PC-9 (cell line): ENCODE measurements at regions not wholly inside any gene's neighbourhood (a gene's known extent, or its start where the extent isn't known, plus 50 kb on each side); places are given as distances from the start of the nearest gene placed in this dataset.

ENCODE experiments used
- BruUV-seq: library from RNA; stranded (reverse); fragments of 400-500 nt; replicated peaks from 2 replicates; lab custom pipeline; 2021; lab: Mats Ljungman, UMichigan
- CTCF ChIA-PET: fragments of 300-600 bp; sonication (Branson Sonifier 250); formaldehyde crosslinking; loops from one replicate; lab custom pipeline; 2022; ENCODE audit warnings: antibody characterized with exemption; lab: Charles Lee
- POLR2A ChIA-PET: fragments of 300-600 bp; sonication (Branson Sonifier 250); formaldehyde crosslinking; loops from one replicate; lab custom pipeline; 2022; ENCODE audit warnings: antibody characterized with exemption; ENCODE audit not compliant: unreplicated experiment; lab: Charles Lee
- DNase-seq, 2 experiments: peaks; one replicate each; pipeline versions ENCODE4 v3.0.0 to v3.0.0-alpha.2; 2015 to 2022; ENCODE audit warnings: mixed read lengths in 1 of 2
- H2AFZ ChIP-seq: fragments of 200-600 bp; sonication (generic); 2 replicates; pipeline ENCODE4 v1.8.1; 2017; ENCODE audit warnings: antibody characterized with exemption
- H3F3A ChIP-seq: fragments of 200-600 bp; sonication (generic); 2 replicates; pipeline ENCODE4 v1.8.1; 2017; ENCODE audit warnings: antibody characterized with exemption, mild to moderate bottlenecking, low read depth; ENCODE audit not compliant: insufficient read depth
- H3K27ac ChIP-seq: fragments of 200-600 bp; sonication (generic); 2 replicates; pipeline ENCODE4 v1.6.1; 2016; ENCODE audit warnings: mixed run types
- H3K27me3 ChIP-seq: fragments of 200-600 bp; sonication (generic); 2 replicates; pipeline ENCODE4 v1.6.1; 2016; ENCODE audit warnings: low read depth, mixed run types; ENCODE audit not compliant: insufficient read depth
- H3K36me3 ChIP-seq: fragments of 200-600 bp; sonication (generic); 2 replicates; pipeline ENCODE4 v1.6.1; 2016; ENCODE audit warnings: low read depth, mixed run types
- H3K4me1 ChIP-seq: fragments of 200-600 bp; sonication (generic); replicated peaks from 2 replicates; pipeline ENCODE4 v1.6.1; 2016; ENCODE audit warnings: mixed run types; ENCODE audit not compliant: insufficient read depth
- H3K4me2 ChIP-seq: fragments of 200-600 bp; sonication (generic); 2 replicates; pipeline ENCODE4 v1.6.1; 2017; ENCODE audit warnings: mixed run types
- H3K4me3 ChIP-seq: fragments of 200-600 bp; sonication (generic); 2 replicates; pipeline ENCODE4 v1.6.1; 2016; ENCODE audit warnings: mixed run types
- H3K79me2 ChIP-seq: fragments of 200-600 bp; sonication (generic); 2 replicates; pipeline ENCODE4 v1.6.1; 2017; ENCODE audit warnings: low read depth, mixed run types
- H3K9me2 ChIP-seq: fragments of 200-600 bp; sonication (generic); 2 replicates; pipeline ENCODE4 v1.8.1; 2017; ENCODE audit warnings: mild to moderate bottlenecking; ENCODE audit not compliant: insufficient read depth
- H3K9me3 ChIP-seq: fragments of 200-600 bp; sonication (generic); 2 replicates; pipeline ENCODE4 v1.8.1; 2016; ENCODE audit warnings: low read depth; ENCODE audit not compliant: insufficient read depth
- H4K20me1 ChIP-seq: fragments of 200-600 bp; sonication (generic); 2 replicates; pipeline ENCODE4 v1.8.1; 2017; ENCODE audit not compliant: insufficient read depth
- EZH2 ChIP-seq: fragments of 200-600 bp; sonication (generic); IDR thresholded peaks from 2 replicates; pipeline ENCODE4 v1.8.0; 2017; ENCODE audit warnings: antibody characterized with exemption, low read depth
- intact Hi-C: fragments of 100-400 bp; cut with micrococcal nuclease; formaldehyde crosslinking; loops from one replicate; pipeline ENCODE4 v1.10.0; 2022; ENCODE audit not compliant: unreplicated experiment
- TF ChIP-seq, protein P1 (sequence below): fragments of 200-600 bp; sonication (generic); conservative IDR thresholded peaks from 2 replicates; pipeline ENCODE4 v1.6.1; 2017; ENCODE audit warnings: mixed run types, antibody characterized with exemption, mild to moderate bottlenecking, moderate library complexity

GRCh38 chr11:81819462-81819861, 914.2 kb downstream of the FAM181B start:
- intact Hi-C loops: no loop called here
- Histone ChIP-seq H3K4me2 (no peak overlapping the region), H3K4me3 (no peak overlapping the region), H3F3A (no peaks in the 10 kb centered on the region), H3K27me3 (no peaks in the 10 kb centered on the region), H2AFZ (no peak overlapping the region), H3K79me2 (no peaks in the 10 kb centered on the region), H3K27ac (no peak overlapping the region), H3K9me2 (no peaks in the 10 kb centered on the region), H3K4me1 (no peaks in the 10 kb centered on the region), H3K36me3 (no peaks in the 10 kb centered on the region), H4K20me1 (no peaks in the 10 kb centered on the region), H3K9me3 (no peaks in the 10 kb centered on the region)
- no peak for TF ChIP-seq EZH2
- TF ChIP-seq, protein P1, sequence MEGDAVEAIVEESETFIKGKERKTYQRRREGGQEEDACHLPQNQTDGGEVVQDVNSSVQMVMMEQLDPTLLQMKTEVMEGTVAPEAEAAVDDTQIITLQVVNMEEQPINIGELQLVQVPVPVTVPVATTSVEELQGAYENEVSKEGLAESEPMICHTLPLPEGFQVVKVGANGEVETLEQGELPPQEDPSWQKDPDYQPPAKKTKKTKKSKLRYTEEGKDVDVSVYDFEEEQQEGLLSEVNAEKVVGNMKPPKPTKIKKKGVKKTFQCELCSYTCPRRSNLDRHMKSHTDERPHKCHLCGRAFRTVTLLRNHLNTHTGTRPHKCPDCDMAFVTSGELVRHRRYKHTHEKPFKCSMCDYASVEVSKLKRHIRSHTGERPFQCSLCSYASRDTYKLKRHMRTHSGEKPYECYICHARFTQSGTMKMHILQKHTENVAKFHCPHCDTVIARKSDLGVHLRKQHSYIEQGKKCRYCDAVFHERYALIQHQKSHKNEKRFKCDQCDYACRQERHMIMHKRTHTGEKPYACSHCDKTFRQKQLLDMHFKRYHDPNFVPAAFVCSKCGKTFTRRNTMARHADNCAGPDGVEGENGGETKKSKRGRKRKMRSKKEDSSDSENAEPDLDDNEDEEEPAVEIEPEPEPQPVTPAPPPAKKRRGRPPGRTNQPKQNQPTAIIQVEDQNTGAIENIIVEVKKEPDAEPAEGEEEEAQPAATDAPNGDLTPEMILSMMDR: no peak
- no peak for DNase-seq
- ChIA-PET CTCF (no interaction called here), POLR2A (no interaction called here)
- no TSS peak for BruUV-seq

- H3K36me3 ChIP-seq: no peaks in the 10 kb centered on the region
- H3F3A ChIP-seq: no peaks in the 10 kb centered on the region
- peaks cover 22% of the 10 kb centered on the region; the same call in 1 of the 2 replicates for H3K27me3 ChIP-seq
- no peak overlapping the region for H3K4me3 ChIP-seq
- H3K9me2 ChIP-seq: no peaks in the 10 kb centered on the region
- intact Hi-C loops: no loop called here
- TF ChIP-seq EZH2: no peak
- TF ChIP-seq, protein P1: no peak
- no peak overlapping the region for H3K4me2 ChIP-seq
- H3K79me2 ChIP-seq: no peaks in the 10 kb centered on the region
- no peak overlapping the region for H2AFZ ChIP-seq
- no TSS peak for BruUV-seq
- ChIA-PET POLR2A (no interaction called here), CTCF (no interaction called here)
- no peaks in the 10 kb centered on the region for H3K4me1 ChIP-seq
- no peak for DNase-seq
- H3K27ac ChIP-seq: no peak overlapping the region
- H3K9me3 ChIP-seq: no peaks in the 10 kb centered on the region
- no peaks in the 10 kb centered on the region for H4K20me1 ChIP-seq
Observed at GRCh38 chr11:81804858-81805257, 928.8 kb downstream of the FAM181B start.

DNA sequence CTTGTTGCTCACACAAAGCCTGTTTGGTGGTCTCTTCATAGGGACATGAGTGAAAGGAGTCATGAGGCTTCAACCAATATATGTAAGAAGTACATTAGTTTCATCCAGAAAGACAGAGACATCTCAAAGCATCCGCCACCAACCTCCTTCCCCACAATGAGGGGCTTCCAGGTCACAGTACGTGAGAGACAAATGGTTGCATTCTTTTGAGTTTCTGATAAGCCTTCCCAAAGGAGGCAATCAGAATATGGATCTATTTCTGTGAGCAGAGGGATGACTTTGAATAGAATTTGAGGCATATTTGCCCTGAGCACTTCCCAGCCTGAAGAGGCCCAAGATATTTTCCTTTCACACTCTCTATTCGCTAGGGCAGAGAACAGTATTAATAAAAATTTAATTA, 931.1 kb downstream of the FAM181B start:
- Histone ChIP-seq H2AFZ (no peak overlapping the region), H3K79me2 (no peaks in the 10 kb centered on the region), H3K27ac (no peak overlapping the region), H3F3A (no peaks in the 10 kb centered on the region), H3K9me3 (no peaks in the 10 kb centered on the region), H3K4me1 (no peaks in the 10 kb centered on the region), H3K4me3 (no peak overlapping the region), H3K4me2 (no peak overlapping the region), H3K27me3 (peaks cover 14% of the 10 kb centered on the region; the same call in 1 of the 2 replicates), H3K36me3 (no peaks in the 10 kb centered on the region), H3K9me2 (no peaks in the 10 kb centered on the region), H4K20me1 (no peaks in the 10 kb centered on the region)
- BruUV-seq: no TSS peak
- no peak for TF ChIP-seq EZH2
- TF ChIP-seq, protein P1: no peak
- intact Hi-C loops: no loop called here
- DNase-seq: no peak
- CTCF ChIA-PET: no interaction called here
- POLR2A ChIA-PET: no interaction called here
